ENCODE measurements at regions not wholly inside any gene's neighbourhood (a gene's known extent, or its start where the extent isn't known, plus 50 kb on each side); places are given as distances from the start of the nearest gene placed in this dataset.

GRCh38 chr4:81627590-81627989, 155.9 kb upstream of the RASGEF1B start:
- no peak for TF ChIP-seq POLR2A (IDR thresholded peaks at IDR 0.05)
- TF ChIP-seq, protein P1, sequence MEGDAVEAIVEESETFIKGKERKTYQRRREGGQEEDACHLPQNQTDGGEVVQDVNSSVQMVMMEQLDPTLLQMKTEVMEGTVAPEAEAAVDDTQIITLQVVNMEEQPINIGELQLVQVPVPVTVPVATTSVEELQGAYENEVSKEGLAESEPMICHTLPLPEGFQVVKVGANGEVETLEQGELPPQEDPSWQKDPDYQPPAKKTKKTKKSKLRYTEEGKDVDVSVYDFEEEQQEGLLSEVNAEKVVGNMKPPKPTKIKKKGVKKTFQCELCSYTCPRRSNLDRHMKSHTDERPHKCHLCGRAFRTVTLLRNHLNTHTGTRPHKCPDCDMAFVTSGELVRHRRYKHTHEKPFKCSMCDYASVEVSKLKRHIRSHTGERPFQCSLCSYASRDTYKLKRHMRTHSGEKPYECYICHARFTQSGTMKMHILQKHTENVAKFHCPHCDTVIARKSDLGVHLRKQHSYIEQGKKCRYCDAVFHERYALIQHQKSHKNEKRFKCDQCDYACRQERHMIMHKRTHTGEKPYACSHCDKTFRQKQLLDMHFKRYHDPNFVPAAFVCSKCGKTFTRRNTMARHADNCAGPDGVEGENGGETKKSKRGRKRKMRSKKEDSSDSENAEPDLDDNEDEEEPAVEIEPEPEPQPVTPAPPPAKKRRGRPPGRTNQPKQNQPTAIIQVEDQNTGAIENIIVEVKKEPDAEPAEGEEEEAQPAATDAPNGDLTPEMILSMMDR (IDR thresholded peaks at IDR 0.05 in 8 of 11, conservative IDR thresholded peaks at IDR 0.05 in 3 of 11): no peak
- TF ChIP-seq POLR2AphosphoS5 (IDR thresholded peaks at IDR 0.05): no peak

Measured in spleen (tissue), 7 donors.